ENCODE measurements at regions not wholly inside any gene's neighbourhood (a gene's known extent, or its start where the extent isn't known, plus 50 kb on each side); places are given as distances from the start of the nearest gene placed in this dataset.

DNA sequence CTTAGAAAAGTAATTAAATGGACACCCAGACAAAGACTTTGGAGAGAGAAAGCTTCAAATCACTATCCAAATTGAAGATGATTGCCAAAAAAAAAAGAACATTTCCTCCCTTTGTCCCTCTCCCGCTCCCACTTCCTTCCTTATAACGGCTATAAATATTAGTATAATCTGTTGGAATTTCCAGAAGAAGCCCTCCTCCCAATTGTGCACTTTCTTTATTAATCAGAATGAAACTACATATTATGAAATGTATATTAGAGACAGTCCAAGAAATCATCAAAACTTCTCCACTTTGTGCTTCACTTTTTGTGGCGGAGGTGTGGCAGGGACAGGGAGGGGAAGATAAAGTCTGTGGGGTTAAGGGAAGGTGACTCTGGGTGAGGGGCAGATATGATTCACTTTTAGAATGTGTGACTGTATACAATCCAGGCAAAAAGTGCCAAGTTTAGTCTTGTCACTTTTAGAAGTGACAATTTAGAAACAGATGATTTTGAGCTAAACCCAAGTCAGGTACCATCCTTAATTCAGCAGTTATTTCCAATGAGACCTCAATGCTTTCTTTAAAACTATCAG is 195.0 kb upstream of the MARCKS start:
- no peak for TF ChIP-seq POLR2A (IDR thresholded peaks at IDR 0.05; ENCODE audit: low read depth)
- TF ChIP-seq, protein P1, sequence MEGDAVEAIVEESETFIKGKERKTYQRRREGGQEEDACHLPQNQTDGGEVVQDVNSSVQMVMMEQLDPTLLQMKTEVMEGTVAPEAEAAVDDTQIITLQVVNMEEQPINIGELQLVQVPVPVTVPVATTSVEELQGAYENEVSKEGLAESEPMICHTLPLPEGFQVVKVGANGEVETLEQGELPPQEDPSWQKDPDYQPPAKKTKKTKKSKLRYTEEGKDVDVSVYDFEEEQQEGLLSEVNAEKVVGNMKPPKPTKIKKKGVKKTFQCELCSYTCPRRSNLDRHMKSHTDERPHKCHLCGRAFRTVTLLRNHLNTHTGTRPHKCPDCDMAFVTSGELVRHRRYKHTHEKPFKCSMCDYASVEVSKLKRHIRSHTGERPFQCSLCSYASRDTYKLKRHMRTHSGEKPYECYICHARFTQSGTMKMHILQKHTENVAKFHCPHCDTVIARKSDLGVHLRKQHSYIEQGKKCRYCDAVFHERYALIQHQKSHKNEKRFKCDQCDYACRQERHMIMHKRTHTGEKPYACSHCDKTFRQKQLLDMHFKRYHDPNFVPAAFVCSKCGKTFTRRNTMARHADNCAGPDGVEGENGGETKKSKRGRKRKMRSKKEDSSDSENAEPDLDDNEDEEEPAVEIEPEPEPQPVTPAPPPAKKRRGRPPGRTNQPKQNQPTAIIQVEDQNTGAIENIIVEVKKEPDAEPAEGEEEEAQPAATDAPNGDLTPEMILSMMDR (IDR thresholded peaks at IDR 0.05), result no peak
